Muscle of back (tissue), 3 donors: ENCODE measurements at regions not wholly inside any gene's neighbourhood (a gene's known extent, or its start where the extent isn't known, plus 50 kb on each side); places are given as distances from the start of the nearest gene placed in this dataset.
"Not testable (repeated sequence)": the region's sequence is repeated elsewhere in the genome, so short reads cannot be mapped to it uniquely, and the experiment has no call there.

Experiments
- DNase-seq, 3 donors: peaks; one replicate each; pipeline versions ENCODE4 v3.0.0 to v3.0.0-alpha.2; 2013

DNA sequence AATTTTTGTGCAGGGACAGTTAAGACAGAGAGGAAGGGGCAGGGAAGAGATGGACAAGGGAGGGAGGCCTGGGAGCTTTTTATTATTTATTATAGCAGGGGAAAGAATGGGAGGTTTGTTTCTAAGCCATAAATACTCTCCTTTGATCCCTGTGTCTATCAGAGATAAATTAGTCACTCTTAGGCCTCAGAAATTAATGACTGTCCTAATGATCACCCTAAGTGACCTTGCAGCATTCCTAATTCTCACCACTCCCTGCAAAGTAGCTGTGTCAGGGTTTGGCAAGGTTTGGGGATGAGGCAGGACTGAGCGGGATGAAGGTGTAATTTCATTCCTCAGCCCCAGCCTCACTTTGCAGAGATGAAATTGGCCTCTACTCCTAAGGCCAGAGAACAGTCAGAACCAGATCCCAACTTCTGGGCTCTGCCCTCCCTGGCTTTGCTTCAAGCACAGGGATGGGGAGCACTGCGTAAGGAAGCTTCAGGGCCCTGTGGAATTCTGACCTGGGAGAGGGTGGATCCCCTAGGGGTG lies 95.0 kb downstream of the TMEM17 start:
- DNase-seq: no peak

DNA sequence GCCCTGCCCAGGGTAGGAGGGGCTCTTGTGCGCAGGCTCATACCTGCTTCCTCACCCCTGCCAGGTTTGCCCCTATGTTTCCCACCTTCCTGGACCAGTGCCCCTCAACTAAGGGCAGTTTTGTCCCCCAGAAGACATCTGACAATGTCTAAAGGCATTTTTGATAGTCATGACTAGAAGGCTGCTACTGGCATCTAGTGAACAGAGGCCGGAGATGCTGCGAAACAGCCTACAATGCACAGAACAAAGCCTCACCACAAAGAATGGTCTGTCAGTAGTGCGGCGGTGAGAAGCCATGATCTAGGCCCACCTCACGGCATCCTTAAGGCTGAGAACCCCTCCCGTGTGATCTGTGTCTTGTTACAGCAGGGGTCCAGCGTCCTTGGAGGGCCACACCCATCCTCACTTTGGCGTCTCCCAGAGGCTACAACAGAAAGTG lies 96.0 kb downstream of the TMEM17 start:
- peak in 1 of 3 donors; percentile 60 for DNase-seq

DNA sequence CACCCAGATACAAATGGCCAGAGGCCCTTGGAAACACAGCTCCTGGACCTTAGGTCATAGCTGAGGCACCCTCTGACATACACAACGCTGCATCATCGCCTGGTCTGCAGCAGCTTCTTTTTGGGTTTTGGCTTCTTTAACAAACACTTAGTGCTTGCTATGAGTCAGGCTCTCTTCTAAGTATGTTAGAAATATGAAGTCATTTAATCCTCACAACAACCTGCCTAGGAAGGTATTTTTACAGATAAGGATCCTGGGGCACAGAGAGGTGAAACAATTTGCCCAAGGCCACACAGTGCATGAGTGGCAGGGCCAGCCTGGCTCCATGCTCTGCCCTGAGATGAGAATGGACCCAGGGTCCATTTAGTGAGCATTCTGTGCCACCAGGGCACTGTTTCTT lies 96.6 kb downstream of the TMEM17 start:
- no peak for DNase-seq

DNA sequence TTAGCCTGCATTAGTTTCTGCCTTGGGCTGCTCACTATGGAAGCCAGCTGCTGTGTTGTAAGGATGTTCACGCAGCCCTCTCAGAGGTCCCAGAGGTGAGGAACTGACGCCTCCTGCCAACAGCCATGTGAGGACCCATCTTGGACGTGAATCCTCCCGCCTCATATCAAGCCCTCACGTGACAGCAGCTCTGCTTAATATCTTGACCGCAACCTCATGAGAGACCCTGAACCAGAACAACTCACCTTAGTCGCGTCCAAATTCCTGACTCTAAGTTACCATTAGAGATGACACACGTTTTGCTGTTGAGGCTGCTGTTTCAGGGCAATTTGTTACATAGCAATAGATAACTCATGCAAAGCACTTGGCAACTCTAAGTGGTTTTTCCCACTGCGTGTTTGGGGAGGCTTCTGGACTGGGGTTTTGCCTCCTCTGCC lies 97.7 kb downstream of the TMEM17 start:
- DNase-seq: peak; percentile 10 to 84 (median 47)

DNA sequence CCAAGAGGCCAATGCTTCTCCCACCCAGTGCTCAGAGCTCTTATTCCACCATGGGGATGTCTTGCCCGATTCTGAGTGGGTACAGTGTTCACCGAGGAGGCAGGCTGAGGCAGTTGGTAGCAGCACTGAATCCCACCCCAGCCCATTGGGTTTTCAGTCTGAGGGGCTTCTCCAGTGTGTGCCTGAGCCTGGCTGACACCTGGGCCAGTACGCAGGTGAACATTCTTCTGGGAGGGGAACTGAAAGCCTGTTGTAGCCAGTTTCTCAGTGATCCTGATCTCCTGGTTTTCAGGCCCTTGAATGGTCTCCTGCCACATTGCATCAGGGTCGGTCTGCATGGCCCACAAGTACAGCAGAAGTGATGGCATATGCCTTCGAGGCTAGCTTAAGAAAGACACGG lies 98.2 kb downstream of the TMEM17 start:
- peak in 1 of 3 donors; percentile 22 for DNase-seq

DNA sequence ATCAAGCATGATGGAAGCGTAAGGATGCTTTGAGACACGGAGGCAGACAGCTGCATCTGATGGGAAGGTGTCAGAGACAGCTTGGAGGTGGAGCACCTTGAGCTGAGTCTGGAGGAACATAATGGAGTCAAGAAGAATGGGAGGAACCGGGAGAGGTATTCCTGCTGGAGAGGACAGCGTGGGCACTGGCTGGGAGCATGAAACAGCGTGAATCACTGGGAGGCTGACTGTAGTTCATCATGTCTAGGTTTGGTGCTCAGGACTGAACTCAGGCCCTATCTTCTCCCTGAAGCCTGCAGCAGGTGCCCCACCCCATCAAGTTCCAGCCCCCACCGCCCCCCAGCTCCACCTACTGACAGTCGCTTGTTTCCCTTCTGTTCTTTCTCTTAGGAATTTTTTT lies 98.6 kb downstream of the TMEM17 start:
- no peak for DNase-seq

DNA sequence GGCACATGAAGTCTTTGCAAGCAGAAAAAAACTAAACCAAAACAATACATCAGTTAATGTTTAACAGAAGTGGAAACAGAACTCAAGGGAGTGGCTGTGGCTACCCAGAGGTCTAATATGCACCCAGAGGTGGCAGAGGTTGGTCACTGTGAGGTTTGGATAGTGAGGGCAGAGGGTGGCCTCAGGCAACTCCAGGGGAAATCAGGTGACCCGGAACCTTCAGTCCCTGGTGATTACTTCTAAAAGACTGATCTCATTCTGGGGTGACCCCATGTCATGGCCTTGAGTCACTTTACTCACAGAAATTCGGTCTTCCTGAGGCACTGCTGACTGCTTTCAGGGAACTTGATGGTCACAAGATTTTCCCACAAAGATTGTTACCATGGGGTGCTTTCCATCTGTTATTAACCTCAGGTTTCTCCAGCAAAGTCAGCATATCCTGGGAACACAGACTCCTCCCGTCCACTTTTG lies 99.4 kb downstream of the TMEM17 start:
- DNase-seq: no peak

DNA sequence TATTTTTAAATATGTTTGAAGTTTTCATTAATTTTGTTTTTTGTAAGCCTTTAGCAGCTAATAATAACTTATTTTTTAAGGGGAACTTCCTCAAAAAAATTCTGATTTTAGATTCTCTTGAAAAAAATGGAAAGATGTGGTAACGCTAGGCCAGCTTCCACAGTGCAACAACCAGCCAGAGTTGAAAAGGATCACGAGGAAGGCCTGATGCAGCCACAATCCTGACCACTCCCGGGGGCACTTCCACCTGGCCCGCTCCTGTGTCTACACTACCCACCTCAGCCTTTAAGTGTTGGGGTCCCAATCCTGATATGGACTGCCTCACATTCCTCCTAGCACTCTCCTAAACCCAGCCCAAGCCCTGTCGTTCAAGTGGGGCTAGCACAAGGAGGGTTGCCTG lies 101.1 kb downstream of the TMEM17 start:
- DNase-seq: no peak

DNA sequence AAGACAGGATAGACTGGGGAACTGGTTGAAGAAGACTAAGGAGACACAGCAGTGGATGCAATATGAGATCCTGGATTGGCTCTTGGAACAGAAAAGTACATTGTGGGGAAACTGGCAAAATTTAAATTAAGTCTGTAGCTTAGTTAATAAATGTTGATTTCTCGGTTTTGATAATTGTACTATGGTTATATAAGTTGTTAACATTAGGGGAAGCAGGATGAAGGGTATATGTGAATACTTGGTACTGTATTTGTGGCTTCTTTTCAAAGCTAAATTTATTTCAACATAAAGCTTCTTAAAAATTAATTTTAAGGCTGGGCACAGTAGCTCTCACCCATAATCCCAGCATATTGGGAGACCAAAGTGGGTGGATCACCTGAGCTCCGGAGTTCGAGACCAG lies 103.8 kb downstream of the TMEM17 start:
- DNase-seq: no peak

DNA sequence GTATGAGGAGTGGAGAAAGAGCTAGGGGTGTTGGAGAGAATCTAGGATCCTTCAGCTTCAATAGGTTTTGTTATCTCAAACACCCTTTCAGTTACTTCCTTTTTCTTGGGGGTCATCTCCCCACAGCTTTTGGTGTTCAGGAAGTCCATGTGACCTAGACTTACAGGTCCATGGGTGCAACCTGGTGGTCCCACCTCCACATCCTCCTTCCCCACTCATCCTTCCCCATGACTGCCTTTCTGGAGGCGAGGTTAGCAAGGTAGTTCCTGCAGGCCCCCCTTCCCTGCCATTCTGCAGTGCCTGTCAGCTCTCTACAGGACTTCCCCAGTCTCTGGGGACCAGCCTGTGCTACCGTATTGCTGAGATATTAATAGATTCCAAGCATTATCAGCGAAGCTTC lies 107.6 kb downstream of the TMEM17 start:
- DNase-seq: no peak

DNA sequence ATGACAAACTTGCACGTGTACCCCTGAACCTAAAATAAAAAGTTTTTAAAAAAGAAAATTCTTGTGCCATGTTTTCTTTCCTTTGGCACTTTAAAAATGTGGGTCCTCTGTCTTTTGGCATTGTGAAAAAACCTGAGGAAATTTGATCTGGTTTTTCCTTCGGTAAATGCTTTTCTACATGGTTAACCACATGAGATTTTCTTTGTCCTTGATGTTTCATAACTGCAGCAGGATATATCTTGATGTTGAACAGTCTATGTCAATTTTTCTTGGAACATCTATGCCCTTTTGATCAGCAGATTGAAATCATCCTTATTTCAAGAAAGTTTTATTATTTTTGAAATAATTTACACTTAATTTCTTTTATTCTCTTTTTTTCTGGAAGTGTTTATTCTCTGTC lies 109.1 kb downstream of the TMEM17 start:
- no peak for DNase-seq

DNA sequence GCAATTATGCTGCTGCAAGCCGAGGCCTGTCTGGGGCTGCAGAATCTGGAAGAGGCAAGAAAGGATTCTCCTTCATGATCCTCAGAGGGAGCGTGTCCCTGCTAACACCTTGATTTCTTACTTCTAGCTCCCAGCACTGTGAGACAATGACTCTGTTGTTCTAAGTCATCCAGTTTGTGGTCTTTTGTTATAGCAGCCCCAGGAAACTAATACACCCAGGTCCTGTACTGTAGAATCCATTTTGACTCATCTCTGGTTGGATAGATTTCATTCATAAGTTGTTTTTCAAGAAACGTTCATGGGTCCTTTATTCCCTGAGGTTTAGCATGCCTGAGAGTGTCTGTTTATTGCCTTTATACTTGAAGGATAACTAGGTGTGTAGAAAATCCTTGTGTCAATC lies 112.7 kb downstream of the TMEM17 start:
- DNase-seq: no peak

DNA sequence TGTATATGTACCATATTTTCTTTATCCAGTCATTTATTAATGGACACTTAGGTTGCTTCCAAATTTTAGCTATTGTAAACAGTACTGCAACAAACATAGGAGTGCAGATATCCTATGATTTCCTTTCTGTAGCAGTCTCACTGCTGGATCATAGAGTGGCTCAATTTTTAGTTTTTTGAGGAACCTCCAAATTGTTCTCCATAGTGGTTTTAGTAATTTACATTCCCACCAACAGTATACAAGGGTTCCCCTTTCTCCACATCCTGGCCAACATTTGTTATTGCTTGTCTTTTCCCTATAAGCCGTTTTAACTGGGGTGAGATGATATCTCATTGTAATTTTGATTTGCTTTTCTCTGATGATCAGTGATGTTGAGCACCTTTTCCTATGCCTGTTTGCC lies 114.3 kb downstream of the TMEM17 start:
- no peak for DNase-seq

DNA sequence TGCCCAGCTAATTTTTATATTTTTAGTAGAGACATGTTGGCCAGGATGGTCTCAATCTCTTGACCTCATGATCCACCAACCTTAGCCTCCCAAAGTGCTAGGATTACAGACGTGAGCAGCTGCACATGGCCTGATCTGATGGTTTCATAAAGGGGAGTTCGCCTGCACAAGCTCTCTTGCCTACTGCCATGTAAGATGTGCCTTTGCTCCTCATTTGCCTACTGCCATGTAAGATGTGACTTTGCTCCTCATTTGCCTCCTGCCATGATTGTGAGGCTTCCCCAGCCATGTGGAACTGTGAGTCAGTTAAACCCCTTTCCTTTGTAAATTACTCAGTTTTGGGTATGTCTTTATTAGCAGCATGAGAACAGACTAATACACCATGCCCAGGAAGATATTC lies 119.6 kb downstream of the TMEM17 start:
- DNase-seq: not testable (repeated sequence)

DNA sequence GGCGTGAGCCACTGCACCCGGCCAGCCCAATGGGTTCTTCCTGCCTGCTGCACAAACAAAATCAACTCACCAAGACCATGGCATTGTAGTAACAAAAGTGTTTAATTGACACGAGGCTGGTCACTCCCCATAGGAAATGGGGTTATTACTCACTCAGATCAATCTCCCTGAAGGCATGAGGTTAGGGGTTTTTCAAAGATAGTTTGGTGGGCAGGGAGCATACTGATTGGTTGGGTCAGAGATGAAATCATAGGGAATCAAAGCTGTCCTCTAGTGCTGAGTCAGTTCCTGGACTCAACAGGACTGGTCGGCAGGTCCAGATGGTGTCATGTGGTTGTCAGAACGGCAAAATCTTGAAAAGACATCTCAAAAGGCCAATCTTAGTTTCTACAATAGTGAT lies 122.1 kb downstream of the TMEM17 start:
- DNase-seq: no peak

DNA sequence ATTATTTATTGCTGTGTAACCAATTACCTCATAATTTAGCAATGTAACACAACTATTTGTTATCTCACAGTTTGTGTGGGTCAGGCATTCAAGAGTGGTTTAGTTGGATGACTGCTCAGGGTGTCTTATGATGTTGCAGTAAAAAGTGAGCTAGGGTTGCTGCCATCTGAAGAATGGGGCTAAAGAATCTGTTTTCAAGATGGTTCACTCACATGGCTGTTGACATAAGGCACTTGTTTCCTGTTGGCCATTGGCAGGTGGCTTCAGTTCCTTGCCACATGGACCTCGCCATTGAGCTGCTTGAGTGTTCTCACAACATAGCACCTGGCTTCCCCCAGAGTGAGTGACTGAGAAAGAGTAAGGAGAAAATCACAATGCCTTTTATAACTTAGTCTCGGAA lies 123.2 kb downstream of the TMEM17 start:
- DNase-seq: no peak

DNA sequence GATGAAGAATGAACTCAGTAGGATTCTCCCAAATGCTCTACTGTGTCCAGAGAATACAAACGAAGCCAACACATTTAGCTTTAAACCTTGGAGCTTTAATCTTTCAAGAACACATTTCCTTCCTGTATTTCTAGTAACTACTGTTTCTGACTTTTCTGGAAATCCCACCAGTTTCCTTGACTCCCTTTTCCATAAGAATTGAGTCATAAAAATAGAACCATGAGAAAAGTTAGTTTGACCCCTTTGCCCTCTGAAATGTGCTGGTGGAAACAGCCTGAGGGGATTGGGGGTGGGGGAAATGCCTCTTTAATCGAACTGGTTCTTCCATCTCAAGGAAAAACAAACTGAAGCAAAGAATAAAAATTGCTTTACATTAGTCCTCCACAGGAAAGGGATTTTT lies 123.9 kb downstream of the TMEM17 start:
- DNase-seq: peak in 2 of 3 donors; percentile 15 to 37

DNA sequence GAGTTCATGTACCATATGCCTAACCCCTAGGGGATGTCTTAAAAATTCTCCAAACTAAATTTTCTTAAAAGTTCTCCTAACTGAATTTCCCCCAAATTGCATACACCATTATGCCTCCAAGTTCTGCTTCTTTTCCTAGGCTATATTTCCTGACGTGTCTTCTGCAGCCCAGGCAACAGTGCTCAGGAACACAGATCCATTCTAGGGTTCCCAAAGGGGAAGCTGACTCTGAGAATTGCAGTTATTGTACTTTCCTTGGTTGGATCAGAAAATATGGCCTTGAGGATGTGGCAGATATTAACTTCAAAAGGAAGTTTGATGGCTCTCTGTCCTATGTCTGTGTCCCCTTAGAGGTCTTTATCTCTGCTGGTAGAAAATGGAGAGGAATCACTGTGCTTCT lies 124.3 kb downstream of the TMEM17 start:
- peak in 1 of 3 donors; percentile 42 for DNase-seq

DNA sequence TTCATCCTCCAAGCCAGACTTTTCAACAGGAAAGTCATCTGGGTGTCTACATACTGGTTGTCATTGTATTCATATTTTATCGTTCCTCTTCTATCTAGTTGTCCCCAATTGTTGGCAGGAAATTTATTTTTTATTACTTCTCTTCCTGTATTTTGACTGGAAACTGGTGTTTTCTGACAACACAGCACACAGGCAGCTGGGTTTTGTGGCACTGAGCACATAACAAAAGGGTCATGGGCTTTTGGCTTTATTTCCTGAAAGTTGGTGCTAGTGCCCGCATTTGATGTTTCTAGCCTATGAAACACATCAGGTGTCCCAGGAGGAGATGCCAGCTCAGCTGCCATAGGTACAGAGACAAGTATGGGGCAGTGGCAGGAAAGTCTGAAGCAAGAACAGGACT lies 126.4 kb downstream of the TMEM17 start:
- no peak for DNase-seq

DNA sequence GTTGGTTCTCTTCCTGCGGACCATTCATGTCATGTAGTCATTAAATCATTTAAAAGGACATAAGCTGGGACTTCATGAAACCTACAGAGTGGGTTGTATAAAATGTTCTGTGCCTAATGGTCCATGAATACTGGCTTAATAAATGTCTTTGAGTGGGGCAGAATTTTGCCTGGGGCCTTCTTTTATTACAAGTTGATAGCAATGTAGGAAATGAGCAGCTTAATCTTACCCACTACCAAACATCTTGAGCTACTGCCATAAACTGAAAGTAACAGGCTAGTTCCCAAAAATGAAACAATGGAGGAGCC lies 130.9 kb downstream of the TMEM17 start:
- DNase-seq: no peak

DNA sequence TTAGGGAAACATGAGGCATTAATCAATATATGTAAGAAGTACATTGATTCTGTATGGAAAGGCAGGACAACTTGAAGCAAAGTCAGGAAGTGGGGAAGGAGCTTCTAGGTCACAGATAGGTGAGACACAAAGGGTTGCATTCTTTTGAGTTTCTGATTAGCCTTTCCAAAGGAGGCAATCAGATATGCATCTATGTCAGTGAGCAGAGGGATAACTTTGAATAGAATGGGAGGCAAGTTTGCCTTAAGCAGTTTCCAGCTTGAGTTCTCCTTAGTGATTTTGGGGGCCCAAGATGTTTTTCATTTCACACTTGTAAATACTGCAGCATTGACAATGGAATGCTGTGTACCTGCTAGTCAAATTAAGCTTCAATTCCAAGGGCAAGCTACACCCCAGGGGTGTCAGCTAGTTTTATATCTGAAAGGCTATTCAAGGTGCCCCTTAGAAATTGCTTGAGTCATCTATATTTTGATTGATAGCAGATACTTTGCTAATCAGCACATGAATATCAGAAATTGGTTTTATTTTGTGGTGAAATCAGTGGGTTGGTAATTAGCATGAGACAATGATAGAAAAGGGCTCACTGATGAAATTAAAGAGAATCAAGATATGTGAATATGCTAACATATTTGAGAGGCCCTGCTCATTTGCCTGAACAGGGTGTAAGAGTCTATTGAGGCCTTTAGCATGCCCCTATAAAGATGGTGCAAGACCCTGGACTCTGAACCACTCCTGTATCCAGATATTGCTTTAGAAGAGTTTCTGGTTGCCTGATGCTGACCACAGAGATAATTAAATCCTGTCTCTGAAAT lies 131.5 kb downstream of the TMEM17 start:
- no peak for DNase-seq

DNA sequence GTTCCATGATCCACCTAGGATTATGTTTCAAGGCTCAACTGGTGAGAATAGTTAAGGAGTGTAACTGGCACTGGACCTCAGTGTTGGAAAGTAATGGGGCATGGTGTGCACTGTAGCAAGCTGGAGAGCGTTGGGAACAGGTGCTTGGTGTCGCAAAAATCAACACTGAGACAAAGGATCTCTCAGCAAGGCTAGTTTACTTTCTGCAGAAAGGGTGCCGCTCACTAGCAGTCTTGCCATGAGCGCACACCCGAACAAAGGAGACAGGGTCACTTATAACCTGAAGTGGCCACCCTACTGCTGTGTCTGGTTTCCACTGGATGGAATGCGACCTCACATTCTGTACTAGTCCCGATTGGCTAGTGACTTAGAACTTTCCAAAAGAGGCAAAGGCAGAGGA lies 133.2 kb downstream of the TMEM17 start:
- DNase-seq: no peak

DNA sequence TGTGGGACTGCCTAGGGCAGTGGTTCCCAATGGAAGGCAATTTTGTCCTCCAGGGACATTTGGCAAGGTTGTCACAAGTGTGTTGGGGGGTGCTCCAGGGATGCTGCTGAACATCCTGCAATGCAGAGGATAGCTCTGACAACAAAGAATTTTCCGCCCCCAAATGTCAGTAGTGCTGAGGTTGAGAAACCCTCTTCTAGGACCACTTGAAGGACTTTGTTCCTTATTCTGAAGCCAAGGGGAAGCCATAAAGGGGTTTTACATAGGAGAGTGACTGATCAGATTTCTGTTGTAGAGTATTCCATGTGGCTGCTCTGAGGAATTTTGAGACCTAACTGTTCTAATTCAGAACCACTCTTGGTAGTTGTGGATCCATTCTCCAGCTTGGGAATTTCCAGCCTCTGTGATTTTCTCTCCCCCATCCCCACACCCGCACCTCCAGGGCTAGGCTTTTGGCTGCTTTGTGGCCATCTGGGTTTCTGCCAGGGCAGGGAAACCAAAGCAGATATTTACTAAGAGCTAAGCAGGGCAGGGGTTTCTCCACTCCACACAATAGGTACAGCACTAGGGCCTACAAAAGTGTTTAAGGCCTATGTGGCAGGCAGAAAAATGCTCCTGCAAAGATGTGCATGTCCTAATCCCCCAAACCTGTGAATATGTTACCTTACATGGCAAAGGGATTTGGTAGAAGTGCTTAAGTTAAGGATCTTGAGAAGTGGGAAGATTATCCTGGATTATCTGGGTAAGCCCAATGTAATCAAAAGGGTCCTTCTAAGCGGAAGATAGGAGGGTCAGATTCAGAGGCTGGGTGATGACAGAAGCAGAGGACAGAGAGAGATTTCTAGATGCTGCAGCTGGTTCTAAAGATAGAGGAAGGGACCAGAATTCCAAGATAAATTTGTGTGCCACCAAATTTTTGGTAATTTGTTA lies 135.4 kb downstream of the TMEM17 start:
- no peak for DNase-seq
